GM19099 (cell line): ENCODE measurements at regions not wholly inside any gene's neighbourhood (a gene's known extent, or its start where the extent isn't known, plus 50 kb on each side); places are given as distances from the start of the nearest gene placed in this dataset.

ENCODE experiments used
- POLR2A ChIP-seq: IDR thresholded peaks from 3 replicates; pipeline ENCODE4 v1.6.1; 2011; ENCODE audit warnings: low read depth; ENCODE audit not compliant: insufficient read length; ENCODE audit errors: extremely low read depth

- no peak for TF ChIP-seq POLR2A
These were observed 266.3 kb downstream of the FBXW7 start for GRCh38 chr4:152269448-152270191.

- TF ChIP-seq POLR2A: no peak
These were observed 268.1 kb downstream of the FBXW7 start for GRCh38 chr4:152267811-152268210.

GRCh38 chr4:152266831-152267480 is 268.9 kb downstream of the FBXW7 start:
- TF ChIP-seq POLR2A: no peak

- no peak for TF ChIP-seq POLR2A
These were observed 270.7 kb downstream of the FBXW7 start for GRCh38 chr4:152265149-152265621.

- TF ChIP-seq POLR2A: no peak
These were observed 271.8 kb downstream of the FBXW7 start for GRCh38 chr4:152264106-152264505.

- TF ChIP-seq POLR2A: no peak
These were observed 276.0 kb downstream of the FBXW7 start for GRCh38 chr4:152259866-152260265.

- no peak for TF ChIP-seq POLR2A
These were observed 276.8 kb downstream of the FBXW7 start for GRCh38 chr4:152258804-152259708.

- no peak for TF ChIP-seq POLR2A
These were observed 277.5 kb downstream of the FBXW7 start for GRCh38 chr4:152258391-152258790.

- no peak for TF ChIP-seq POLR2A
These were observed 278.3 kb downstream of the FBXW7 start for GRCh38 chr4:152257601-152258066.

GRCh38 chr4:152256996-152257395 is 278.9 kb downstream of the FBXW7 start:
- TF ChIP-seq POLR2A: no peak

GRCh38 chr4:152255437-152255836 is 280.5 kb downstream of the FBXW7 start:
- no peak for TF ChIP-seq POLR2A

GRCh38 chr4:152248347-152248746 is 287.5 kb downstream of the FBXW7 start:
- no peak for TF ChIP-seq POLR2A

- TF ChIP-seq POLR2A: no peak
These were observed 288.5 kb downstream of the FBXW7 start for GRCh38 chr4:152247271-152247975.

- TF ChIP-seq POLR2A: no peak
These were observed 289.2 kb downstream of the FBXW7 start for GRCh38 chr4:152246659-152247058.

GRCh38 chr4:152245680-152246079 is 290.2 kb downstream of the FBXW7 start:
- no peak for TF ChIP-seq POLR2A

GRCh38 chr4:152244659-152245058 is 291.2 kb downstream of the FBXW7 start:
- no peak for TF ChIP-seq POLR2A
